Right ventricle myocardium inferior (tissue), 1 donor: ENCODE measurements at regions not wholly inside any gene's neighbourhood (a gene's known extent, or its start where the extent isn't known, plus 50 kb on each side); places are given as distances from the start of the nearest gene placed in this dataset.
"Not testable (repeated sequence)": the region's sequence is repeated elsewhere in the genome, so short reads cannot be mapped to it uniquely, and the experiment has no call there.

Source experiments
- ATAC-seq: fragments of 200-7000 bp; cut with Tn5 transposase; one replicate; pipeline ENCODE4 v1.9.1; 2020; ENCODE audit warnings: mild to moderate bottlenecking, moderate library complexity
- DNase-seq: peaks from one replicate; pipeline ENCODE4 v3.0.0; 2021; ENCODE audit errors: missing footprints
- intact Hi-C: fragments of 100-400 bp; cut with DNase I; formaldehyde crosslinking; loops from one replicate; pipeline ENCODE4 v1.11.0; 2022
- donor health status: DM: no; HTN: yes; CAD: no; lungs with severe emphysema.

GRCh38 chrX:42832764-42833549, 55.0 kb upstream of the PPP1R2C start:
- intact Hi-C loops, result no loop called here
- DNase-seq (no peak), ATAC-seq (no peak)

DNA sequence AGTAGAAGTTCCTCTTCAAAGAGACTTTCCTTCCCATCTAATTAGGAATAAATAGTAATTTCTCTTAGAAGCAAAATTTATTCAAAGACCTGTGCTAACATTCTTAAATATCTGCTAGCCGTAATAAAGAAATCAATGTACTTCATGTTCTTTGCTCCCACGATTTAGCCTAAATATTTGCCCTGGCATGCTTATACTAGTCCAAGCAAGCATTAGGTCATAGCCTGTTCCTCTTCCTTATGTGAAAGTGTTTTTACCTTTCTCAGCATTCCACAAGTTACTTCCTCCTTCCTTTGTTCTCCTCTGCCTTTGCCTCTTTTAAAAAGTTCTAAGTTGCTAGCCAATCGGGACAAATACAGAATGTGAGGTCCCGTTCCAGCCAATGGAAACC, 55.6 kb upstream of the PPP1R2C start:
- ATAC-seq, DNase-seq, intact Hi-C loops: not testable (repeated sequence)

DNA sequence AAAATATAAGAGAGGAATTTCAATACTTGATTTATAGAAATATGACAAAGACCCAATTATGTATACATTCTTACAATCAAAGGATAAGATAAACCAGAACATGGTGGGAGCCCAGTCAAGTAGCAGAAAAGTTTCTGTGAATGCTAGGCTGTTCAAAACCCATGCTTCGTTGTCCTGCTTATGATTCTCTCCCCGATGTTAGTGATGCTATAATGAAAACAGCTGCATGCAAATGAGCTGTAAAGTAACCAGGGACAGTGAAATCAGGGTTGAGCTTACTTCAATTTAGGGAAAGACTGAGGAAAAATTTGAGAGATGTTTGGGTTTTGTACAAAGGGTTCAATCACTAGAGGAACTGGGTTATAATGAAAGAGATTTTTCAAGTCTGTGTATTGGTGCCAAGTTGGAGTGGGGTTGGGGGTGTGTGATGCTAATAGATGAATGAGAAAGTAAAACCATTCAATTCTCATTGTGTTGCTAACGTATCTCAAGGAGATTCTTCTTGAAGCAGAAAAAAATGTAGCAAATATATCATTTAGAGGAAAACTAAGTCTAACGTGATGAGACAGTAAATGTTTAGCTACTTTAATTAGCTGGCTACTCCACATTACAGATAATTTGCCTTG, 59.3 kb upstream of the PPP1R2C start:
- intact Hi-C loops, result no loop called here
- ATAC-seq (no peak), DNase-seq (no peak)

- no peak for DNase-seq
- no peak for ATAC-seq
- intact Hi-C loops, result no loop called here
These were observed 59.8 kb upstream of the PPP1R2C start for GRCh38 chrX:42837747-42838146.

DNA sequence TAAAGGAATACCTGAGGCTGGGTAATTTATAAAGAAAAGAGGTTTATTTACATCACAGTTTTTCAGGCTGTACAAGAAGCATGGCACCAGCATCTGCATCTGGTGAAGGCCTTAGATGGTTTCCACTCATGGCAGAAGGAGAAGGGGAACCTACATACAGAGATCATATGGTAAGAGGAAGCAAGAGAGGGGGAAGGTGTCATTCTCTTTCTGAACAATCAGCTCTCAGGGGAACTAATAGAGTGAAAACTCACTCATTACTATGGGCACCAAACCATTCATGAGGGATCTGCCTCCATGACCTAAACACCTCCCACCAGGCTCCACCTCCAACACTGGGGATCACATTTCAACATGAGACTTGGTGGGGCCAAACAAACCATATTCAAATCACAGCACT, 61.7 kb upstream of the PPP1R2C start:
- ATAC-seq, result no peak
- intact Hi-C loops, result no loop called here
- no peak for DNase-seq

DNA sequence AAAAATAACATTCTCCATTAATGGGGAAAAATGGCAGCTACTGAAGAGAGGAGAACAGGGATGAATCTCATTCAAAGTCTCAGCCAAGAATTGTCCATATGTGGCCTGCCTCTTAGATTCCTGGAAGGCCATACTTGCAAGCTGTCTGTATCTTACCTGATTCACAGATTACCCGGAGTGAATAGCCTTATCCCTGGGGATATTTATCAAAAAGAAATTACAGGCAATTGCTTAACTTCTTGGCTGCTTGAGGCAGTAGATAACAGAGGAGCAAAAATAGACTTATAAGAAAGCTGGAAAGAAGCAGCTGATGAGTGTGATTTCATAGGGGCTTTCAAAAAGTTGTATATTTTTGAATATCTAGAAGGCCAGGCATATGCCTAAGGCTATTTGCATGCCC, 68.8 kb upstream of the PPP1R2C start:
- intact Hi-C loops, result no loop called here
- no peak for ATAC-seq

DNA sequence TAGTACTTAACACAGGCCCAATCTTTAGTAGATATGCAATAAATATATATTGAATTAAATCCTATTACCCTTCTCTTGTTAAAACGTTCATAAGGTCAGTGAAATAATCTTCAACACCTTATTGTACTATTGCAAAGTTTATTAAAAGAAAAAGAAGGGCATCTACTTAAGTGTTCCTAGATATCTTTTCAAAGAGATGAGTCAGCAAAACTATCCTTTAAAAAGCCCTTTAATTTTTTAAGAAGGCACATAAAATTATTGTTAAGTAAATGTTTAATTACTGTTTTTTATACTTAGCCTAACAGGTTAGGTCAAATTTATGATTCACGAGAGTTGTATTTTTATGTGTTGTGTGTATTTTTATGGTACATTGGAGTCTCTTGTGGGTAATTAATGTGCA, 77.3 kb upstream of the PPP1R2C start:
- no peak for DNase-seq
- intact Hi-C loops, result no loop called here
- no peak for ATAC-seq

More for the DNA sequence above, 68.8 kb upstream of the PPP1R2C start:
- no peak for DNase-seq

- DNase-seq, result no peak
- no peak for ATAC-seq
- intact Hi-C loops, result no loop called here
These were observed 79.8 kb upstream of the PPP1R2C start for GRCh38 chrX:42857766-42858165.

GRCh38 chrX:42869011-42869410, 91.0 kb upstream of the PPP1R2C start:
- intact Hi-C loops, result no loop called here
- ATAC-seq (no peak), DNase-seq (no peak)

DNA sequence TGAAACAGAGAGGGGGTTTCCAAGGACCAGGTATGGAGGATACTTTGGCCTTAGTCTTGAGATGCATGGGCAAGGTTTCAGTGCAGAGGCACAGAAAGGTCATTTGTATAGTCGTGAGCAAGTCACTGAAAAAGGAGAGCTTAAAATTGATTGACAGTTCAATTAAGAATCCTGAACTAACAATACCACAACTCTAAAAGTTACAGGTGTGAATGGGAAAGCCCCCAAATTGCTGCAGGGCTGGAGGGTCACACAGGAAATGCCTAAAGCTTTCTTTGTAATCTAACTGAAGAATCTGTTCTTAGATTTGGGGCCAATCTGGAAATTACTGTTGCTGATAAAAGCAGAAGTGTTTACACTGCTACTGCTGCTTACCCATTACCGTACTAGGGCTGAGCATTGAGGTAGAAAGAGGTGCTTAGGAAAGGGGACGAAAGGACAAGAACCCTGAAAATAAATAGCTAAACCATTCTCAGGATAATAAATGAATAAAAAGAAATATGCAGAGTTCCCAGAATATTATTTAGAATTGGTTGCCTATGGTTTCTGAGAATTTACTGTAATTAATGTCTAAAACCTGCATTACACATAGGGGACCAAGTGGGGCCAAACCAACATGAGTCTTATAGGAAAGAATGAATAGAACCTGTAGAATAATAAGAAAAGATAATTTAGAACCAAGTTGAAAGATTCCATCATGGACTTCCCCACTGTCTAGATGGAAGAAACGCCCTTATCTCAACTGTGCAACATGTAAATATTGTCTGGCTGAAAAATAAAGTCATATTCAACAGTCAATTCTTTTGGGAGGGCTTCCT, 91.9 kb upstream of the PPP1R2C start:
- ATAC-seq, result no peak
- DNase-seq, result no peak
- intact Hi-C loops, result no loop called here

- DNase-seq (no peak), ATAC-seq (no peak)
- intact Hi-C loops, result no loop called here
These were observed 108.6 kb upstream of the PPP1R2C start for GRCh38 chrX:42886519-42886918.

GRCh38 chrX:42900947-42901346, 123.0 kb upstream of the PPP1R2C start:
- ATAC-seq (no peak), DNase-seq (no peak)
- intact Hi-C loops, result no loop called here

GRCh38 chrX:42902513-42902912, 124.5 kb upstream of the PPP1R2C start:
- ATAC-seq (no peak), DNase-seq (no peak)
- intact Hi-C loops, result no loop called here

GRCh38 chrX:42920752-42921151, 142.8 kb upstream of the PPP1R2C start:
- intact Hi-C loops, result no loop called here
- no peak for ATAC-seq
- no peak for DNase-seq

- DNase-seq (no peak), ATAC-seq (no peak)
- intact Hi-C loops, result no loop called here
These were observed 152.1 kb upstream of the PPP1R2C start for GRCh38 chrX:42930071-42930470.

- no peak for DNase-seq
- intact Hi-C loops, result no loop called here
- no peak for ATAC-seq
These were observed 153.0 kb upstream of the PPP1R2C start for GRCh38 chrX:42930951-42931350.

GRCh38 chrX:42933187-42933586, 155.2 kb upstream of the PPP1R2C start:
- intact Hi-C loops, result no loop called here
- no peak for DNase-seq
- ATAC-seq, result no peak

- no peak for ATAC-seq
These were observed 156.2 kb upstream of the PPP1R2C start for GRCh38 chrX:42934020-42934726.

GRCh38 chrX:42941671-42942070, 163.7 kb upstream of the PPP1R2C start:
- DNase-seq (no peak), ATAC-seq (no peak)
- intact Hi-C loops, result no loop called here

More at GRCh38 chrX:42934020-42934726, 156.2 kb upstream of the PPP1R2C start:
- no peak for DNase-seq
- intact Hi-C loops, result no loop called here
